SH-SY5Y (cell line): ENCODE measurements at regions not wholly inside any gene's neighbourhood (a gene's known extent, or its start where the extent isn't known, plus 50 kb on each side); places are given as distances from the start of the nearest gene placed in this dataset.

Source experiments
- GATA2 ChIP-seq: IDR thresholded peaks from 2 replicates; pipeline ENCODE4 v1.6.1; 2011; ENCODE audit warnings: mild to moderate bottlenecking, low read depth, low read length
- GATA3 ChIP-seq: IDR thresholded peaks from 2 replicates; pipeline ENCODE4 v1.6.1; 2011; ENCODE audit warnings: low read depth, mild to moderate bottlenecking, low read length, moderate library complexity

GRCh38 chr16:7278636-7279035, 54.0 kb upstream of the RBFOX1 start:
- TF ChIP-seq GATA2 = no peak
- no peak for TF ChIP-seq GATA3

- TF ChIP-seq GATA3 (no peak), GATA2 (no peak)
These were observed 60.0 kb upstream of the RBFOX1 start for GRCh38 chr16:7272567-7273158.

- TF ChIP-seq GATA2 (no peak), GATA3 (no peak)
These were observed 61.2 kb upstream of the RBFOX1 start for GRCh38 chr16:7271486-7271885.

DNA sequence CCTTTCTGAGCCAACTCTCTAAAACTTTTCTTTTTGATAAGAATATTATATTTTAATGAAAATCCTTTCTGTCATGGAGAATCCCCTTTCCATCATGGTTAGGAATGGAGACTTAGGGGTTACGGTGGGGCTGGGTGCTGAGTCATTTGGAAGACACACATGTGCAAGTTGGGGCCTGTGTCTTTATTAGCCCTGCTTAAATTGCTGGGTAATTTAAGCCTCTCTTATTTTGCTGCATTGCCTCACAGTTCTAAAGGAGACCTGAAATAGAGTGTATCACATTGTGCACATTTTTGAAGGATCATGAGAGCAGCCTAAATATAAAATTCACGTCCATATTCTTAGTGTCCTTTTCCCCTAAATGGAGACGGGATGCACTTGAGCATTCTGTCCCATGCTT, 61.8 kb upstream of the RBFOX1 start:
- TF ChIP-seq GATA2 (no peak), GATA3 (no peak)

DNA sequence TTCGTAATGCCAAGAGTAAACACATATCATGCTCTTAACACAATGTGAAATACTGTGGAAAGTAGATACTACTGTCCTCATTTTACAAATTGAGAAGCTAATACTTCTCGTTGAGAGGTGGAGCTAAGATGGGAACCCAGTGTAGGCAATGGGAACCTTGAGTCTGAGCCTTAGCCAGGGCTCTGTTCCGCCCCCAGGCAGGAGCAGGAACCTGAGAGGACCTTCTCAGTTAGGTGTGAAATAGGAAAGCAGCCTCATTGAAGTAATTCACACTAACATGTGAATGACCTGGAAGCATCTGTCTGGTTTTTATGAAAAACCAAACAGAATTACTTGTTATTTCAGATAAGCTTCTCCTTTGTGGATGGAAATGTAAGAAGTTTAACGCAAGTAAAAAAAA, 62.6 kb upstream of the RBFOX1 start:
- TF ChIP-seq GATA3 (no peak), GATA2 (no peak)

DNA sequence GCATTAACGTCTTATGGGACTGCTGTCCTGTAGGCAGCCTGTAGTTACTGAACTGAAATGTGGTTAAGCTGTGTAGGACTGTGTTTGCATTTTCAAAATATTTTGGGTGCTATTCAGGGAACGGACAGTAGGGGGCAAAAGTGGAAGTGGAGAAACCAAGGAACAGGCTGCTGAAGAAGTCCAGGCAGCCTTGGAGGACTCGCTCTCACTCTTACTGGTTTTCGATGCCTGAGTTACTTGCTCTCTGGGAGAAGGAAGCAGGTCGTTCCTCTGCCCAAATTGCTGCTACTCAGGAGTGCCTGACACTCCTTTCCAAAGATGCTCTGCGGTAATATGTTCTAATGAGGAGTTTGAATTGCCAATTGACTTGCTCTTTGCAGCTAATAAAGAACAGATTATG, 64.5 kb upstream of the RBFOX1 start:
- TF ChIP-seq GATA2 (no peak), GATA3 (no peak)

- TF ChIP-seq GATA2 (no peak), GATA3 (no peak)
These were observed 75.6 kb upstream of the RBFOX1 start for GRCh38 chr16:7257016-7257415.

- TF ChIP-seq GATA3 = no peak
- no peak for TF ChIP-seq GATA2
These were observed 86.1 kb upstream of the RBFOX1 start for GRCh38 chr16:7246578-7246977.

- TF ChIP-seq GATA3 (no peak), GATA2 (no peak)
These were observed 93.1 kb upstream of the RBFOX1 start for GRCh38 chr16:7239547-7239946.

DNA sequence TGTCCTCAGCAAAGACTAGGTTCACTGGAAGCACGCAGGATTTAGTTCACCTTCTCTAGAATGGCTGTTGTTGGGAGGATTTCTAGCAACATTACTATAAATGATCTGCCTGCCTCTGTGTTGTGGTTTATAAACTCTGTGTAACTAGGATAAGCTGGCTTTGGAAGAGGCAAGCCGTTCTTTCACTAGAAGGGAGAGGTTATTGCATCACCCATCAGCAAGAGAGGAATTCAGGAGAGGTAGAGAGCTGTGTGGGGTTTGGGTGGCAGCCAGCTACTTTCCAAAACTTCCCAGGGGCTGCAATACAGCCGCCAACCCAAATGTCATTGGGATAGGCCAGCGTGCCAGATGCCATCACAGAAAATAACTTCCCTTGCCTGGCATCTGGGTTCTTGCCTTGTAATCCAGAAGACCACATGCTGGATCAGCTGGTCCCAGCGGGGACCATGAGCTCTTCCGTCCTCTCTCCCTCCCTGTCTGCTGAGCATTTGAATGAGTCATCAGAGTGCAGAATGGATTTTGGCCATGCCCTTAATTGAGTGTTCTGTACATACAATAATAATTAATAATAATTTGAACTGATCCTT, 95.7 kb upstream of the RBFOX1 start:
- TF ChIP-seq GATA2 = no peak
- TF ChIP-seq GATA3 = no peak

- no peak for TF ChIP-seq GATA3
- TF ChIP-seq GATA2 = no peak
These were observed 98.7 kb upstream of the RBFOX1 start for GRCh38 chr16:7233975-7234374.

- TF ChIP-seq GATA3 = no peak
- no peak for TF ChIP-seq GATA2
These were observed 100.9 kb upstream of the RBFOX1 start for GRCh38 chr16:7231762-7232161.

- no peak for TF ChIP-seq GATA3
- TF ChIP-seq GATA2 = no peak
These were observed 105.4 kb upstream of the RBFOX1 start for GRCh38 chr16:7227229-7227721.

- TF ChIP-seq GATA2 (no peak), GATA3 (no peak)
These were observed 111.5 kb upstream of the RBFOX1 start for GRCh38 chr16:7221157-7221556.

DNA sequence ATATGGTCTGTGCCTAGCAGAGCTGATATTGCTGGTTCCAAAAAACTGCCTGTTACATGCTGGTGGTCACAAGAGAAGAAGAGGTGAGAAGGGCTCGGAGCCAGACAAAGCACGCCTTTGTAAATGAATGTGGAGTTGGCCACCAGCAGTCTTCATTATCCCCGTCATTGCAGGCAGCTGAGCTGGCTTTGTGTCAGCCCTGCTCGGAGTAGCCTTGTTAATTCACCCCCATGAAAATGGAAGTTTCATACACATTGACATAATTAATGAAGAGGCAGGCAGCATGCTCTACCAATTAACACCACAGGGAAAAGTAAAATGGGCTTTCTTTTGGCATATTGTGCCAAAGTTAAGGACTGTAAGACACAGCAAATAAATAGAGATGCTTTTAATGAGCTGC, 113.7 kb upstream of the RBFOX1 start:
- TF ChIP-seq GATA3 (no peak), GATA2 (no peak)
